Cardiac septum (tissue), 1 donor: ENCODE measurements at regions not wholly inside any gene's neighbourhood (a gene's known extent, or its start where the extent isn't known, plus 50 kb on each side); places are given as distances from the start of the nearest gene placed in this dataset.
"Not testable (repeated sequence)": the region's sequence is repeated elsewhere in the genome, so short reads cannot be mapped to it uniquely, and the experiment has no call there.

Experiments
- DNase-seq: peaks from one replicate; pipeline ENCODE4 v3.0.0-alpha.2; 2020; ENCODE audit warnings: low spot score
- intact Hi-C: fragments of 100-400 bp; cut with DNase I; formaldehyde crosslinking; loops from one replicate; pipeline ENCODE4 v1.14.0; 2022
- donor health status: DM: no; HTN: no; CAD: no.

DNA sequence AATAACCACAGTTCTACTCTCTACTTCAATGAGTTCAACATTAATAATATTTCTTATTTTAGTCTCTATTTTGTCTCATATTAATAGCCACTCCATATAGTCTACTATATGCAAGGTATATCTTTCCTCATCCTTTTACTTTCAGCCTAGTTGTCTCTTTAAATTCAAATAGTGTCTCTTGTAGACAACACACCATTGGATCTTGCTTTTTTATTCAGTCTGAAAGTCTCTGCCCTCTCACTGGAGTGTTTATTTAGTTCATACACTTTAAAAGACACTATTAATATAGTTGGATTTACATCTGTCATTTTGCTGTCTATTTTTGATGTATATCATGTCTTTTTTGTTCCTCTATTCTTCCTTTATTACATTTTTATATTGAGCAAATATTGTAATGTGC is 103.5 kb downstream of the RFPL4B start:
- intact Hi-C loops: no loop called here
- DNase-seq: no peak

DNA sequence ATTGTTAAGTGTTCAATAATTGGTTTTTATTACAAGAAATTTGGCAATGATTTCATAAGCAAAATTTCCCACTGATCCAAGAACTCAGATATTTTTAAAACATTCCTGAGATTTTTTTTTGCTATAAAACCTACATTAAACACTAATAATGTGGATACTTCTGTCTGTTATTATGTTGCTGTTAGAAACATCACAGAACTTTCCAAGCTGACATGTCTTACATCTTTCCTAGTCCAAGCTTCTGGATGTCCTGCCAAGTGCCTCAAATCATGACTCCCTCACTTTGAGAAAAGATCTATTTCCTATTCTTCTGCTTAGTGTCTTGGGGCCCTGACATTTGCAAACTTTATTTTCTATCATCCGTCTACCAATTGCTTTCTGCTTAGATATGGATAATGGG is 110.8 kb downstream of the RFPL4B start:
- intact Hi-C loops: no loop called here

DNA sequence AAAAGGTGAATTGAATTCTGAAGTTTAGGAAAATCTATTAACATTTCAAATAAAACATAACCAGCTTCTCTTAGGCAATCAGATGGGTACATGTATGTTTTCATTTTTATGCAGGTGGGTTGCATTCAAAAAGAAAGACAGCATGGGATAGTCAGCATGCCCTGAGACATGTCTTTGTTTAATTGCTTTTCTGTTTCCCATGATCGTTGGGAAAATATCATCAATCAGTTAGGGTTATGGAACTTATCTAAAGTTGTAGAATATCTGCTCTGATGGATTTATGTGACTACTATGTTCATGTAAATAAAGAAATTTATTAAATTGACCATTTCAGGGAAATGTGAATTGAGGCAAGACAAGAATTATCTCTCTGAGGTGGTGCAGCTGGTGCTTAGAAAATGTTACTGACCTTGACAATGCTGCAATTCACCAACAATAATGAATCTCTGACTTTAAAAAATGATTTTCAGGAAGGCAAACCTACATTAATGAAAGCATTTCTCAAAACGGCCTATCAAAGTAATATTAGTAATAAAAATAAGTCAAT is 112.7 kb downstream of the RFPL4B start:
- DNase-seq: no peak
- intact Hi-C loops: no loop called here

More for the DNA sequence above, 110.8 kb downstream of the RFPL4B start:
- no peak for DNase-seq

DNA sequence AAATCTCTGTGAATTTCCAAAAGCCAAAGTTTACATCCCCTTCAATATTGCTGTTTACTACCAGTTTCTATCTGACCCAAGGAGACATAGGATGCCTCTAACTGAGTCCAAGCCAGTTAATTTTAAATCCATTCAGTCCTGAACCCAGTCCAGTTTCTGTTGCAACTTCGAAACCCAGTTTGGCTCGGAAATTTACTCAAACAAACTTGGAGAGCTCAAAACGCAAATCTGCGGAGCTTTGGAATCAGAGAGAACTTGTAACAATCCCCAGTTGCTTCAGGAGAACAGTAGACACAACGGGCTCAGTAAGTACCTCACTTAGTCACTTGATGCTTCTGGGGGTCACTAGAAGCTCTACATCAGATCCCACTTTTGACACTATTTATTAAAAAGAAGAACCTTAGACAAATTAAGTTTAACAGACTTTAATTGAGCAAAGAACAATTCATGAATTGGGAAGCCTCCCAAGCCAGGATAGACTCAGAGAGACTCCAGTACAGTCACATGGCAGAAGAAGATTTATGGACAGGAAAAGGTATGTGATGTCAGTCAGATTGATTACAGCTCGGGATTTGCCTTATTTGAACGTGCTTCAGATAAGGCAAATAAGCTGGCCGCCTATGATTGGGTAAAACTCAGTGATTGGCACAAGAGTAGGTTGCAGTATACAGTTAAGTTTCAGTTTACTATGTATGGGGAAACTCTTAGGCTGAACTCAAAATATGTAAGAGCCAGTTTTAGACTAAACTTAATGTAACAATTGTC is 118.0 kb downstream of the RFPL4B start:
- intact Hi-C loops: no loop called here
- DNase-seq: no peak

DNA sequence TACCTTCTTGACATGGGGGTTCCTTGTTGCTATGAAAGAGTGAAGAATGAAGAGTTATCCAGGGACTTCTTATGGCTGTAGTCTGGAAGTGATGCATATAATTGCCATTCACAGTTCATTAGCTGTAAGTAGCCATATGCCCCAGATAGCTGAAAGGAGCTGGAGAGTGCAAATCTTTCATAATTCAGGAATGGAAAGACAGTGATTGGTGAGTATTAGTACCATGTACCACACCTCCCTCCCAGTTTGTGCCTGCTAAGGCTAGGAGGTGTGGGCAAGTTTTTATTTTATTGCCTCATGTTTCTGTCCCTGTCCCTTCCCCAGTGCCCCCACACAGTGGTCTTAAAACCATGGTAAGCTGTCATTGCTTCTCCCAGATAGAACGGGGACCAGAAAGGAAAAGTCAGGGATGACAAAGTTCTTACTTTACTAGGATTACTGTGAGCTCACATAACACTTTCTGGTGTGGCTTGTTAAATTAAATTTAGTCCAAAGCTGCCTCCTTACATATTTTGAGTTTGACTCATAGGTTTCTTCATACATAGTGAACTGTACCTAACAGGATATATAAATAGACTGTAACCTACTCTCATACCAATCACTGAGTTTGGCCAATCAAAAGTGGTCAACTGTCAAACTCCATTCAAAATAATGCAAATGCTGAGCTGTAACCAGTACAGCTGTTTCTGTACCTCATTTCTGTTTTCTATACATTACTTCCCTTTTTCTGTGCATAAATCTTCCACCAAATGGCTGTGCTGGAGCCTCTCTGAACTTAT is 119.4 kb downstream of the RFPL4B start:
- intact Hi-C loops: no loop called here
- no peak for DNase-seq

DNA sequence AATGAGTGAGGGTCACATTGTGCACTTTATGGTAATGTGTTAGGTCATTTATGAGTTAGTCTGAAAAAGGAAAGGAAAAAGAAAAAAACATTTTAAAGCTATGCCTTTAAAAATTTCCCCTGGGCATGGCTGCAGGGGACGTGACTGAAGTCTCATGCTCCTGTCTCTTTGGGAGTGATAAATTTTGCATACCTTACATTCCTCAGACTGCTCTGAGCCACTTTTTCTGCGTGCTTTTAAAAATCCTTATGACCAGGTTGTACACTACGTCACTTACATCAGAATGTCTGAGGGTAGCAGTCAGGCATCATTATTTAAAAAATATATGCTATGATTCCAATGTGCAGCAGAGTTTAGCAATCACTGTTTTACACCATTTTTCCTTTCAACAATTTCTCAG is 121.2 kb downstream of the RFPL4B start:
- no peak for DNase-seq
- intact Hi-C loops: no loop called here

DNA sequence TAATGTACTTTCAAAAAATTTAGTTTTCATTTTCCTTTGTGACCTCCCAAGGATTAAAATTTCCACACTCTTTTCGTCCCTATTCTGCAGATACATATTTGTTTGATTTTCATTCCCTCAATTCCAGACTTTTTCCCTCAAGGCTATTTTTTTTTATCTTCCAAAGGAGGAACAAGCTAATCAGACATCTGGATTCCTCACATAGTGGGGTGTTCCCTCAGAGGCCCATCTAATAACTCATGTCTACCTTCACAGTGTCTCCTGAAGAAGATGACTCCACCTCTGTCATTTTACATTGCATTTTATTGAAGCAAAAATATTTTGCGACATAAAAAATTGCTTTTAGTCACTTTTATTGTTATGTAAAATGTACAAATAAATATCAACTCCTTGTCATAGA is 122.2 kb downstream of the RFPL4B start:
- intact Hi-C loops: no loop called here
- DNase-seq: no peak

DNA sequence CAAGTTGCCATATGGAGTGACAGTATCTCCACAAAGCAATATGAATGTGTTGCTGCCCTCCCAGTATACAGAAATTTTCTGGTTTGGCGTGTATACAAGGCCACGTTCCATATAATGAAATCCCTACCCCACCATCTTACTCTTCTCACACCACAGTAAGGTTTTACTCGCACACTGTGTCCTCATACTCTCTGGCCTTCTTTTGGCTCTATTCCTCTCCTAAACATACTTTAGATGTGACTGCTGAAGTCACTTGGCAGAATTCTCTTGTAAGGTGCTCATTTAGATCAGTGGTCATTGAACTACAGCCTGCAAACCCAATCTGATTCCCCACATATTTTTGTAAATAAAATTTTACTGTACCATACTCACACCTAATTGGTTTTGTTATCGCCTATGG is 123.2 kb downstream of the RFPL4B start:
- intact Hi-C loops: no loop called here
- no peak for DNase-seq

DNA sequence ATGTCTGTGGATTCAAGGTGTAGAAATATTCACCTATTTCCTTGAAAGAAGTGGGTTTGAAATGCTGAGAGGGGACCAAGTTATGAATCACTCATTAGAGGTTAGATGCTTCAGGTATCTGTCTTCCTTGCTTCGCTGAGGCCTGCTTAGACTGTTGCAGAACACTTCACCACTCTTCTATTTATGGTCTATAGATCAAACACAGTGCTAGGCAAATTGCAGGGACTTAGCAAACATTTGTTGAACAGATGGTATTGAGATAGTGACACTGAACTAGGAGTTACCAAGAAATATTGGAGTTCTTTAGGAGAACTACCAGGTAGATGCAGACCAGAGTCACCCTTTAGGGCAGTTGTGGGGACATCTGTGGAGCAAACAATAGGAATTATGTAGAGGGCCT is 123.8 kb downstream of the RFPL4B start:
- DNase-seq: no peak
- intact Hi-C loops: no loop called here

DNA sequence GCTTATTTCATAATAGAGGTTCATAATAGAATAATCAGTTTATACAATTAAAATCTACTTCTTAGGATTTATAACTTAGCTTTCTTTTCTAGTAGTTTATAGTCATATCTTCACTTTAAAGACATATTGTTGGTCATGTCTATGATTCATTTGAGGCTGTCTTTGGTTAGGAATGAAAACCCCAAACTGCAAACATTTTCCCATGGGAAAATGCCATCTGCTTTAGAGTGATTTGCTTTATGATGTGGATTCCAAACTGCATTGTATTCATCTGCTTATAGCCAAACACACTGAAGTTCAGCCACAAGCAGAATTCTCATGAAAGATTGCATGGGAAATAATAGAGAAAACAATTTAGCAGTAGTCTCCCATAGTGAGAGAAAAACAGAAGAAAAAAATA is 128.0 kb downstream of the RFPL4B start:
- intact Hi-C loops: no loop called here

DNA sequence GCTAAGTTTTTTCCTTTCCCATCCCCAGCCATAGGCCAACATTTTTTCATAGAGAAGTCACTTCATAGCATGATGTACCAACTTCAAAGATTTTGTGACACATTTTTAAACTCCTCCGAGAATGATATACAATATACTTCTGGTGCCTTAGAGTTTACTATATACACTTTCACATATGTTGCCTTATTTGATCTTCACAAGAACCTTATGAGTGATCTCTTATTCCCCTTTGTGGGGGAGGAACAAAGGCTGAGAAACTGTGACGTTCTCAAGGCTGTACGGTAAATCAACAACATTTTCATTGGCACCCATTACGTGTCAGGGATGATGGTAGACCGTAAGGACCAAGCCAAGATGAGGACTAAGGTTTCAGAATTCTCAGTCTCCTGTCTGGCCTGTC is 130.0 kb downstream of the RFPL4B start:
- DNase-seq: no peak
- intact Hi-C loops: no loop called here

More for the DNA sequence above, 128.0 kb downstream of the RFPL4B start:
- DNase-seq: no peak

DNA sequence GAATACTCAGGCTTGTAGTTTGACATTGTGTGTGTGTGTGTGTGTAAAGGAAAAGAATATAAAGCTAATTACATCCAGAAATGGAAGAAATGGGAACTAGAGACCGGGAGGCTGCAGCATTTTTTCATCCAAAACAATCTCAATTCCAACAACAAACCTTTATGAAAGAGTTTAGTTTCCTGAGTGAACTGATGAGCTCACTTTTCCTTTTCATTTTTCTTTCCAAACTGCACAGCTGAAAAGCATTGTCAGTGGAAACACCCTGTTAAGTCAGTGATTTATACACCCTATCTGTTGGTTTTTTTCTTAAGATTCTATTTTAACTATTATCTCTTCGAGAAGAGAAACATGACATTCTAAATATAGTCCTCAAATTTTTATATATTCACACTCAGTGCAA is 130.9 kb downstream of the RFPL4B start:
- no peak for DNase-seq
- intact Hi-C loops: no loop called here

DNA sequence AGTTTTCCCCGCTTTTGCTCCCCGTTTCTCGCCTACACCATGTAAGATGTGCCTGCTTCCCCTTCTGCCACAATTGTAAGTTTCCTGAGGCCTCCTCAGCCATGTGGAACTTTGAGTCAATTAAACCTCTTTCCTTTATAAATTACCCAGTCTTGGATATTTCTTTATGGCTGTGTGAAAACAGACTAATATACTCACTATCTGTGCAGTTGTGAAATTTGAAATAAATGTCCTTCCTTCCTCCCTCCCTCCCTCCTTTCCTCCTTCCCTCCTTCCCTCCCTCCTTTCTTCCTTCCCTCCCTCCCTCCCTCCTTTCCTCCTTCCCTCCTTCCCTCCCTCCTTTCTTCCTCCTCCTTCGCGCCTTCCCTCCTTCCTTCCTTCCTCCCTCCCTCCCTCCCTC is 132.8 kb downstream of the RFPL4B start:
- intact Hi-C loops: not testable (repeated sequence)

DNA sequence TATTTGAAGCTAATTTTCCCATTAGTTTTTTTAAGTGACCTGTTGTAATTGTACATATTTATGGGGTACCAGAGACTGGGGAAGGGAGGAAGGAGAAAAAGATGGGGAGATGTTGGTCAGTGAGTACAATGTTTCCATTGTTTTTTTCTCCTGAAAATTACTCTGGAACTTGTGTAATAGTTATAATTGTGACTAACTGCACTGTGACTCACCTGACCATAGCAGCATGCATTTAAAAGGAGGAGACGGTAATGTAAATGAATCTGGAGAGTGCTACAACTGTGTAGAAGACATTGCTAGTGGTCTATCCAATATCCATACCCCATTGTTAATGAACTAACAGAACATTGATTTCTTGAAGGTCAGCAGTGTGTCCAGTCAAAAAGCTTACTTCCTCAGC is 133.4 kb downstream of the RFPL4B start:
- DNase-seq: no peak
- intact Hi-C loops: no loop called here

More for the DNA sequence above, 132.8 kb downstream of the RFPL4B start:
- not testable (repeated sequence) for DNase-seq

DNA sequence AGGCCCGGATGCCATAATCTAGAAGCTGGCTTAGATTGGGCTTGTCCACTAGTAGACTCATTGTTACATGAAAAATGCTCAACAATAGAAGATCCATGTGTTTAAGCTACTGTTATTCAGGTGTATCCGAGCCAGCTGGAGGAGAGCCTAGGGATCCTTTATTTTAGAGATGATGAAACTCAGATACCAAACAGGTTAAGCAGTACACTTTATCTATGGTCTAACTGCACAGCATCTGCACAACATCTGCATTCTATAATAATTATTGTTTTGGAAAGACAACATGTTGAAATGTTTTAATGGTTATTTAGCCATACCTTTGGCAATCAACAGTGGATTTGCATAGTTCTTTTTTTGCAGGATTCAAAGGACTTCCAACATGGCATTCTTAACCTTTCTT is 134.1 kb downstream of the RFPL4B start:
- intact Hi-C loops: no loop called here
- no peak for DNase-seq

DNA sequence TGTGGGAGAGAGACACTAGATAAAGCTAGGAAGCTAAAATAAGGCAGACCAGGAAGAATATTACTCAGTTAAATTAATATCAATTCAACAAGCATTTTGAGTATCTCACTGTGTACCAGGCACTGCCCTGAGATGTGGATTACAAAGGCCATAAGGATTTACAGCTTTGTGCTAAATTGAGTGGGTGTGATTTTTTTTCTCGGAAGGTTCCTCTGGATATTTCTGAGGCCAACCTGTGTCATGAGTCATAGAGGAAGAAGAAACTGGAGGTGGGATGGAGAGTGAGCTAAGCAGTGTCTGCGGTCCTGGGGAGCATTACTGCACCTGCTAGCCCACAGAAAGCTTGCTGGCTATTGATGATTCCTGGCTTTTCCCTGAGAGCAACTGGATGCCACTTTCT is 135.2 kb downstream of the RFPL4B start:
- intact Hi-C loops: no loop called here
- no peak for DNase-seq

DNA sequence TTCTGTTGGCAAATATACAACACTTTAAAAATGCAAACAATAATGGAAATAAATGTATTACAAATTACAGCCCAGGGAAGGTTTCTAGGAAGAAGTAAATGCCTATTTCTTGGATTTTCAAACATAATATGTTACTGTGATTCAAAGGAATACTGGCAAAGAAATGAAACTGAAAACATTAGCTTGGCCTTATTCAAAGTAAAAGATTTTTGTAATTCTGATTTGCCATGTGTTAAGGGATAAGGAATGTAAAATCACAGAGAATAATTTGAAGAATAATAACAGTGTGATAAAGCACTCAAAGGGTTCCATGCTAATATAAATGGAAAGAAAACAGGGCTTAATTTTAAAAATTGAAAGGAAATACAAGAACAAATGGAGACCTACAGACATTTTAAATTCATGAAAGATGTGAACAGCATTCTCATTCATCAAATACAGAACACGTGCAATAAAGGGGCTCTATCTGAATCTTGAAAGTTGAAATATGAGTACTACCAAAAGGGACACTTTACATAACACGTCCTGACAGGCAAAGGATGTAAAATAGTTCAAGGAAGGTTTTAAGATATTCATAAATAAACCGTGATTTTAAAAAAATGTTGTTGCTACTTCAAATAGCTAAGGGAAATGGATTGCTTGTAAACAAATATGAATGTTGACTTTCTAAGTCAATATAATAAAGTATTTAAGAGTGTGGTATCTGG is 138.1 kb downstream of the RFPL4B start:
- intact Hi-C loops: no loop called here
- DNase-seq: no peak

DNA sequence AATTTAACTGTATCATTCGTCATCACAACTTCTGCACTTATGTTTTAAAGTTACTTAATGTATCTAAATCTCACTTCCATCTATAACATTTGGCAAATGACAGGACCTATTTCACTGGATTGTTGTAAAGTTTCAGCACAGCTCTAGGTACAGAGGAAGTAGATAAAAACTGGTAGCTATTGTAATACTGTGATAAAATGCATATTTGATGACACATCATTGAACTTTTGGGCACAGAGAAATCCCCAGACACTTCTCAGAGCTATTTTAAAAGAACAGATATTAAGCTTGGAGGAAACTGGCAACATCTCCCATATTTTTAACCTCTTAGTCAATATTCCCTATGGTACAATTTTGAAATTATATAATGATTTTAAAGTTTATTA is 138.7 kb downstream of the RFPL4B start:
- no peak for DNase-seq
- intact Hi-C loops: no loop called here

DNA sequence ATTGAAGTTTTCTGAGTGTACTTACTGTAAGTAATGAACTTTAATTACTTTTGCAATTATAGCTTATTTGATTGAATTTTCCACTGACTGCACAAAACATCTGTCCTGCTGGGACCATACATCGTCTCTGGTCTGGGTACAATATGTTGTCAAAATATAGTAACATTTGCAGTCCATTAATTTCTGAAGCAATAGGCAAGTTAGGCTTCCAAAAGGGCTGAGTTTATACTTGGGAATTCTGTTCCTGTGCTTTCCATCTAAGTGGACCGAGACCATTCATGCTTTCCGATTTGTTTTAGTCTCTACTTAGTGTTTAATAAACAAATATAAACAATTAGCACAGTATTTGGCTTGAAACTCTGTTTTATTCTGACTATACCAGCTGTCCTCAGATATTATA is 139.3 kb downstream of the RFPL4B start:
- no peak for DNase-seq
- intact Hi-C loops: no loop called here

DNA sequence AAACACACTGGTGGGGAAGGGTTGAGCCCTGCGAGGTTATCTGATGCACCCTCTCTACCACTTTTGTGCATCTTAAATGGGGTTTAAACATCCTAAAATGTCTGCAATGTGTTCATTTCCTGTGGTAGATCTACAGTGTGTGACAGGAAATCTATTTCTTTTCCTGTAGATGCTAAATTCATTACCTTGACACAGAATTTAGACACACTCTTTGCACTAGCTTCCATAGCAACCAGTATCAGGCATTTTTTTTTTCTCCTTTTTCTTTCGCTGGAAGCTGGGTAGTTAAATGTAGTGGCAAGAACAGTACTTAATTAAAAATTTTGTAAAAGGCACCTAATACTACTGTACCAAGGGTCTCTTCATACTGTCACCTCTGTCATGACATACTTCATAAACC is 141.1 kb downstream of the RFPL4B start:
- DNase-seq: no peak
- intact Hi-C loops: no loop called here
